Natural killer cell (primary cell): ENCODE measurements at regions not wholly inside any gene's neighbourhood (a gene's known extent, or its start where the extent isn't known, plus 50 kb on each side); places are given as distances from the start of the nearest gene placed in this dataset.

ENCODE experiments used
- ATAC-seq, 3 donors: fragments of 150-1000 bp in 2 of 3; fragments of 200-7000 bp in 1 of 3; cut with Tn5 transposase; 1 replicate in 1 of 3; 2 replicates in 2 of 3; pipeline ENCODE4 v1.10.0; 2021; ENCODE audit warnings: mild to moderate bottlenecking in 2 of 3, moderate library complexity in 2 of 3
- DNase-seq, 2 donors: peaks; one replicate each; pipeline versions ENCODE4 v3.0.0 to v3.0.0-alpha.2; 2013 to 2021; ENCODE audit warnings: mixed read lengths in 1 of 2
- H3K27ac ChIP-seq: one replicate; pipeline ENCODE4 v1.5.1; 2013; ENCODE audit warnings: mild to moderate bottlenecking, low read length
- H3K27me3 ChIP-seq: one replicate; pipeline ENCODE4 v1.6.1; 2013; ENCODE audit warnings: low read length; ENCODE audit not compliant: control insufficient read depth, insufficient read depth
- H3K36me3 ChIP-seq: one replicate; pipeline ENCODE4 v1.6.1; 2013; ENCODE audit warnings: low read length; ENCODE audit not compliant: control insufficient read depth, insufficient read depth
- H3K4me1 ChIP-seq: one replicate; pipeline ENCODE4 v1.6.1; 2013; ENCODE audit warnings: low read length; ENCODE audit not compliant: control insufficient read depth, insufficient read depth
- H3K4me3 ChIP-seq: one replicate; pipeline ENCODE4 v1.5.1; 2013; ENCODE audit warnings: low read length
- H3K9me3 ChIP-seq: one replicate; pipeline ENCODE4 v1.6.1; 2013; ENCODE audit warnings: low read length; ENCODE audit not compliant: control insufficient read depth, insufficient read depth
- H3K27ac Mint-ChIP-seq, 2 donors: one replicate each; pipeline ENCODE4 v1.8.0; 2022; ENCODE audit warnings: mild to moderate bottlenecking in 2 of 2, mixed read lengths in 2 of 2, moderate library complexity in 1 of 2
- H3K27me3 Mint-ChIP-seq, 2 donors: one replicate each; pipeline ENCODE4 v1.8.0; 2022; ENCODE audit warnings: low read depth in 2 of 2, mixed read lengths in 2 of 2
- H3K36me3 Mint-ChIP-seq: one replicate; pipeline ENCODE4 v1.8.0; 2022; ENCODE audit warnings: mixed read lengths
- H3K4me1 Mint-ChIP-seq, 2 donors: one replicate each; pipeline ENCODE4 v1.8.0; 2022; ENCODE audit warnings: mixed read lengths in 2 of 2
- H3K4me3 Mint-ChIP-seq: one replicate; pipeline ENCODE4 v1.8.0; 2022; ENCODE audit warnings: mild to moderate bottlenecking, moderate library complexity, mixed read lengths
- H3K9me3 Mint-ChIP-seq, 2 donors: one replicate each; pipeline ENCODE4 v1.8.0; 2022; ENCODE audit warnings: mixed read lengths in 2 of 2
- WGBS: methylation state at CpG from one replicate; pipeline ENCODE4 v1.1.7; 2013; ENCODE audit warnings: missing lambda C conversion rate; ENCODE audit not compliant: insufficient coverage; 5-methylcytosine and 5-hydroxymethylcytosine counted together
- intact Hi-C: fragments of 100-400 bp; cut with micrococcal nuclease; formaldehyde crosslinking; loops from one replicate; pipeline ENCODE4 v1.14.2; 2022
- TF ChIP-seq, protein P1 (sequence below): fragments of 200-600 bp; IDR thresholded peaks from one replicate; pipeline ENCODE4 v1.8.0; 2022; ENCODE audit warnings: antibody characterized with exemption

GRCh38 chrX:66912417-66912816, 273.5 kb upstream of the EDA2R start:
- intact Hi-C loops = no loop called here
- Histone ChIP-seq H3K36me3 (no peaks in the 10 kb centered on the region), H3K27ac (no peak overlapping the region), H3K9me3 (no peaks in the 10 kb centered on the region), H3K27me3 (no peaks in the 10 kb centered on the region), H3K4me3 (no peak overlapping the region), H3K4me1 (no peaks in the 10 kb centered on the region)
- Mint-ChIP-seq H3K4me3 (no peak overlapping the region), H3K4me1 (no peaks in the 10 kb centered on the region), H3K9me3 (no peaks in the 10 kb centered on the region), H3K27ac (no peak overlapping the region), H3K27me3 (no peaks in the 10 kb centered on the region), H3K36me3 (no peaks in the 10 kb centered on the region)
- TF ChIP-seq, protein P1, sequence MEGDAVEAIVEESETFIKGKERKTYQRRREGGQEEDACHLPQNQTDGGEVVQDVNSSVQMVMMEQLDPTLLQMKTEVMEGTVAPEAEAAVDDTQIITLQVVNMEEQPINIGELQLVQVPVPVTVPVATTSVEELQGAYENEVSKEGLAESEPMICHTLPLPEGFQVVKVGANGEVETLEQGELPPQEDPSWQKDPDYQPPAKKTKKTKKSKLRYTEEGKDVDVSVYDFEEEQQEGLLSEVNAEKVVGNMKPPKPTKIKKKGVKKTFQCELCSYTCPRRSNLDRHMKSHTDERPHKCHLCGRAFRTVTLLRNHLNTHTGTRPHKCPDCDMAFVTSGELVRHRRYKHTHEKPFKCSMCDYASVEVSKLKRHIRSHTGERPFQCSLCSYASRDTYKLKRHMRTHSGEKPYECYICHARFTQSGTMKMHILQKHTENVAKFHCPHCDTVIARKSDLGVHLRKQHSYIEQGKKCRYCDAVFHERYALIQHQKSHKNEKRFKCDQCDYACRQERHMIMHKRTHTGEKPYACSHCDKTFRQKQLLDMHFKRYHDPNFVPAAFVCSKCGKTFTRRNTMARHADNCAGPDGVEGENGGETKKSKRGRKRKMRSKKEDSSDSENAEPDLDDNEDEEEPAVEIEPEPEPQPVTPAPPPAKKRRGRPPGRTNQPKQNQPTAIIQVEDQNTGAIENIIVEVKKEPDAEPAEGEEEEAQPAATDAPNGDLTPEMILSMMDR = no peak
- DNase-seq (no peak), ATAC-seq (no peak)
- WGBS = 62% methylated on average over 2 of the region's 2 CpGs

DNA sequence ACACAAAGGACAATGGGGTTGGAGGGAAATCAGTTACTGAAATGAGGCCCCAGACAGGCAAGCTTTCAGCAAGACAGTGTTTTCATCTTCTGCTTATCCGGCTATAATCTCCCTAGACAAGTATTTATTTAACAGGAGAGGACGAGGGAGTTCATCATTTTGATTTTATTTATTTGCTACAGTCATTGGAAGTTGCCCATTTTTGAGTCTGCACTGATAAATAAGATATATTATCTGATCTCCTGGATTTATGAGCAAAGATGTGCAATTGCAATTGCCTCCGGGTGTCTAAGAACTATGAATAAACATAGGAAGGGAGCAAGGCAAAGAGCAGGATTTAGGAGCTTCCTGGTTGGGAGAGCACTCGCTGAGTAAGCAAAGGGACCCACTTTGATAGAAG, 263.2 kb upstream of the EDA2R start:
- H3K9me3 Mint-ChIP-seq = no peaks in the 10 kb centered on the region
- no peak overlapping the region for H3K27ac Mint-ChIP-seq
- no peak overlapping the region for H3K4me3 Mint-ChIP-seq
- Histone ChIP-seq H3K27ac (no peak overlapping the region), H3K9me3 (no peaks in the 10 kb centered on the region), H3K4me3 (no peak overlapping the region), H3K4me1 (no peaks in the 10 kb centered on the region), H3K27me3 (no peaks in the 10 kb centered on the region), H3K36me3 (no peaks in the 10 kb centered on the region)
- no peaks in the 10 kb centered on the region for H3K4me1 Mint-ChIP-seq
- WGBS = 63% methylated on average over 3 of the region's 4 CpGs
- ATAC-seq (no peak), DNase-seq (no peak)
- H3K27me3 Mint-ChIP-seq = peaks cover 0 to 10% of the 10 kb centered on the region in 2 donors
- TF ChIP-seq, protein P1 = no peak
- intact Hi-C loops = no loop called here
- H3K36me3 Mint-ChIP-seq = no peaks in the 10 kb centered on the region

GRCh38 chrX:66900886-66901285, 262.0 kb upstream of the EDA2R start:
- Mint-ChIP-seq H3K4me3 (no peak overlapping the region), H3K4me1 (no peaks in the 10 kb centered on the region), H3K27ac (no peak overlapping the region), H3K27me3 (peaks cover 0 to 10% of the 10 kb centered on the region in 2 donors), H3K9me3 (no peaks in the 10 kb centered on the region), H3K36me3 (no peaks in the 10 kb centered on the region)
- H3K27ac ChIP-seq = no peak overlapping the region
- no peak for ATAC-seq
- no peaks in the 10 kb centered on the region for H3K9me3 ChIP-seq
- TF ChIP-seq, protein P1 = no peak
- H3K36me3 ChIP-seq = no peaks in the 10 kb centered on the region
- intact Hi-C loops = no loop called here
- no peak for DNase-seq
- H3K4me1 ChIP-seq = no peaks in the 10 kb centered on the region
- H3K4me3 ChIP-seq = no peak overlapping the region
- no peaks in the 10 kb centered on the region for H3K27me3 ChIP-seq

- WGBS = 100% methylated on average over 1 of the region's 2 CpGs
- TF ChIP-seq, protein P1 = no peak
- Mint-ChIP-seq H3K36me3 (no peaks in the 10 kb centered on the region), H3K27ac (no peak overlapping the region), H3K4me3 (no peak overlapping the region), H3K4me1 (no peaks in the 10 kb centered on the region), H3K27me3 (peaks cover 0 to 8% of the 10 kb centered on the region in 2 donors), H3K9me3 (no peaks in the 10 kb centered on the region)
- Histone ChIP-seq H3K27ac (no peak overlapping the region), H3K27me3 (no peaks in the 10 kb centered on the region), H3K4me3 (no peak overlapping the region), H3K4me1 (no peaks in the 10 kb centered on the region), H3K36me3 (no peaks in the 10 kb centered on the region), H3K9me3 (no peaks in the 10 kb centered on the region)
- no peak for DNase-seq
- intact Hi-C loops = no loop called here
- no peak for ATAC-seq
Measured at GRCh38 chrX:66892004-66892403, 253.1 kb upstream of the EDA2R start.
